Activated CD4-positive, alpha-beta T cell treated with anti-CD3 and anti-CD28 coated beads, Interleukin-2, amount 50 U/mL, for 24 hours (primary cell): ENCODE measurements at regions not wholly inside any gene's neighbourhood (a gene's known extent, or its start where the extent isn't known, plus 50 kb on each side); places are given as distances from the start of the nearest gene placed in this dataset.
"Not testable (repeated sequence)": the region's sequence is repeated elsewhere in the genome, so short reads cannot be mapped to it uniquely, and the experiment has no call there.

Source experiments
- DNase-seq, 2 donors: peaks; one replicate each; pipeline ENCODE4 v3.0.0-alpha.2; 2020; ENCODE audit warnings: low read depth in 1 of 2, low spot score in 1 of 2

- no peak for DNase-seq
Measured at GRCh38 chr6:9851006-9851405, 563.9 kb downstream of the TFAP2A start.

DNA sequence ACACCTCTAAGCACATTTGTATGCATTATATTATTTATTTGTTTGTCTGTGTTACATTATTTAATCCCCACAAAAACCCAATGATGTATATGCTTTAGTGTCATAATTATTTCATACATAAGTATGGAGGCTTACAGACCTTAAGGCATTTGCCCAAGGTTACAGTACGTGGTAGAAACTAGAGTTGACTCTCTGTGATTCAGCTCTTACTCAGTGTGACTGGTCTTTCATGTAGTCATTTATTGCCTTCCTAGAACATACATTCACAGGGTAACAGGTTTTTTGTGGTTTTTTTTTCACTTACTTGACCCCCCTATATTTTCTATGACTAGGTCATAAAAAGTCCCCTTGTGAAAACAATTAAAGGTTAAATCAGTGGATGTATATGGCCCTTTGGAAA is 566.8 kb downstream of the TFAP2A start:
- no peak for DNase-seq

GRCh38 chr6:9841886-9842725 is 572.8 kb downstream of the TFAP2A start:
- no peak for DNase-seq

DNA sequence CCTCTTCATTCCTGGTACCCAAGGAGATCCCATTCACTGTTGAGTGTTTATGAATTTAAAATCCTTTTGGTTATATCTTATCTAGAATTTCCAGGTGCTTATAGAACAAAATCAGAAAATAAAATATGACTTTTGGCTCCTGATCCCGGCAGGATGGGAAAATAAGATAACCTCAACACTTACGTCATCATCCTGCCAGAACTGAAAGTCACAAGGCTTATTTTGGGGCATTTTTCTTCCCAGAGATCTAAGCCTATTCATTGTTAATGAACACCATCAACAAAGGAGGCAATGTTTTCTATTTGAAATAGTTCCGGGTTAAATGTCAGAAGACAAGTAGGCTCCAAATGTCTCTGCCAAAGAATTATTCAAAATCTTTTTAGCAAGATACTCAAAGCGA is 580.6 kb downstream of the TFAP2A start:
- DNase-seq = no peak

- no peak for DNase-seq
Measured at GRCh38 chr6:9831783-9832182, 583.1 kb downstream of the TFAP2A start.

- DNase-seq = no peak
Measured at GRCh38 chr6:9830808-9831207, 584.1 kb downstream of the TFAP2A start.

GRCh38 chr6:9825526-9825925 is 589.3 kb downstream of the TFAP2A start:
- DNase-seq = no peak

GRCh38 chr6:9810727-9811126 is 604.1 kb downstream of the TFAP2A start:
- not testable (repeated sequence) for DNase-seq

DNA sequence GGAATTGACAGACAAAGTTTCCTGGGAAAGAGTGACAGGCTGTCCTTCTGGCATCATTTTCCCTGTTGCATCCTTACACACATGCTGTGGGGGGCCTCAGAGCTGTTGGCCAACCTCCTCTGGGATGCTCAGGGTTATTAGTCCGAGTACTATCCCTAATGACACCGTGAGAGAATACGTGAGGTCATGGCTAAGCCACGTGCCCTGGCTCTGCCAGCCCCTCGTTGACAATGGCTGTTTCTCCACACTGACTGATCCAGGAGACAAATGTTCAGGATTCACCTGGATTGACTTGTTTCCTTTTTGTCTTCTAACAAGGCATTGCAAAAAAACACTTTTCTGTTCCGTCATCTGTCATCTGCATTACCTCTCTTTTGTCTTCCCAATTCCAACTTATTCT is 604.6 kb downstream of the TFAP2A start:
- no peak for DNase-seq

- DNase-seq = no peak
Measured at GRCh38 chr6:9806195-9806594, 608.7 kb downstream of the TFAP2A start.

DNA sequence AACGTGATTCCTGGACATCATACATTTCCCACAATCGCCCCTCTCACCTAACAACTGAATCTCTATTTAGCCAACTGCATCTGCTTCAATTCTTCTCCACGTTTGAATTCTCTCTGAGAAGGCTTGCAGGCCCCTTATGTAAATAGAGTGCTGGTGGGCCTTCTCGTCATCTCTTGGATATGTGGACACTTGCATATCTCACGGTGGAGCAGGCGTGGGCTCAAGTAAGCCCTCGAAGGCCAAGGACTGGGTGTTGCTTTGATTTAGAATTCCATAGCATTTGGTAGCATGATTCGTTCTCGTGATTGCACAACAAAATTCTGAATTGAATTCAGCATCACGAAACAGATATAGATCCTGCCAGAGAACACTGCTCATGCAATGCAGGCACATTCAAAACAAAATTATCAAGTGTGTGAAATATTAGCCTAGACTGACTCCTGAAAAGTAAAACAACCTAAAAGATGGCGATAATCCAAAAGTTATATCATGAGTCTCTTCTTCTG is 613.6 kb downstream of the TFAP2A start:
- no peak for DNase-seq

DNA sequence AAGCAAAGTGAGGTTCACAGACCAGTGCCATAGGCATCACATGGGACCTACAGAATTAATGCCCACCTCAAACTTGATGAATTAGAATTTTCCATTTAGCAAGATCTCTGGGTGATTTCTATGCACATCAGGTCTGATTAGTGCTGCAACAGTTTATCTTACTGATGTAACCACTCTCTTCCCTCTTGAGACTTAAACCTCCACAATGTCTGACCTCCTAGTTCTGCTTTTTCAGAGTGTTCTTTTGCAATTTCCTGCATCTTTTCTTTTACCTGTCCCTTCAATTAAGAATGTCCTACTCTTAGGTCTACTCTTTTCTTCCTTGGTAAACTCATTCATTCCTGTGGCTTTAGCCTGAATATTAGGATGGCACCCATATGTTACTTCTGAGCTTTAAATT is 615.3 kb downstream of the TFAP2A start:
- no peak for DNase-seq

DNA sequence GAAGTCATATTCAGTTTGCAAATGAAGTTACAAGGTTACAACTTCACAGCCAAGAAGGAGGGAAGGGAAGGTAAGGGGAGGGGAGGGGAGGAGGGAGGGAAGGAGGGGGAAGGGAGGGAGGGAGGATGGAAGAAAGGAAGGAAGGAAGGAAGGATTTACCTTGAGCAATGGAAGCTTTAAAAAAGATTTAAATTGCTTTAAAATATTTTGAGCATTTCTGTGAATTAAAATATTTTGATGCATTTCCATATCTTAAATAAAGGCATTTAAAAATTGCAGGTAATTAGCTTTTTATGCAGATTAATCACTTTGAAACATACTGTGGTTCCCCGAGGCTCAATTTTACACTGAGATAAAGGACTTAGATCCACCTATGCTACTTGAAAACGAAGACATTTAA is 618.0 kb downstream of the TFAP2A start:
- DNase-seq = no peak

DNA sequence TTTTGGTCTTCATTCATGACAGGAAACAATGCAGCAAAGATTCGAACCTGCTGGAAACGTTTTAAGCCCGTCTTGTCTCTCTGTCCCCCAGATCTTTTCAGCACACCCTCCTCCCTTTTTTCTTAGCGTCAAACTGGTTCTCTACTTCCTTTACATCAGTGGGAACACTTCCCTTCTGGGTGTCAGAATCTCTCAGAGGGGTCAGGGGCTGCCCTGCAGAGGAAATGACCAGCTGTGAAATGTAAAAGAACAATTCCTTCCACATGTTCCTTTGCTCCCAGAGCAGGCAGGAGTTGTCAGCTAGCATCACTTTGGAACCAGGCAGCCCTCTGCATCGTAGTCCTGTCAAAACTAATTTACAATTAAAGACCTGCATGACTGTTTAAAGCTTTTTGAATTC is 619.0 kb downstream of the TFAP2A start:
- no peak for DNase-seq

- DNase-seq = no peak
Measured at GRCh38 chr6:9789201-9789600, 625.7 kb downstream of the TFAP2A start.

DNA sequence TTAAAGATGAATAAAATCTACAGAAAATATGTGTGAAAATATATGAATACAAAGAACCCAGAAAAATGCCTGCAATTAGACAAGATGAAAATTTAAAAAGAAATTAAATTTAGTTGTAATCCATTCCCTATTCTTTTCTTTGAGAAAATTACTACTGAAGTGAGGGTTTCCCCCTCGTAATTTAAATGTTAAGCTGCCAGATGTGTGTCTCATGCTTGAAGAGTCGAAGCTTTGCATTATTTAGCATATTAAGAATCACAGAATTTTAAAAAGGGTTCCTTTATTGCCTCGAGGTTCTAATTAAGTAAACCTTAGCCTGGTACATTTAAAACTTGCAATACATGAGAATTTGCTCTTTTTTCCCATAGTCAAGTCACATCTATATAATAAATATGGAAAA is 630.1 kb downstream of the TFAP2A start:
- DNase-seq = no peak

GRCh38 chr6:9783567-9783966 is 631.3 kb downstream of the TFAP2A start:
- no peak for DNase-seq

DNA sequence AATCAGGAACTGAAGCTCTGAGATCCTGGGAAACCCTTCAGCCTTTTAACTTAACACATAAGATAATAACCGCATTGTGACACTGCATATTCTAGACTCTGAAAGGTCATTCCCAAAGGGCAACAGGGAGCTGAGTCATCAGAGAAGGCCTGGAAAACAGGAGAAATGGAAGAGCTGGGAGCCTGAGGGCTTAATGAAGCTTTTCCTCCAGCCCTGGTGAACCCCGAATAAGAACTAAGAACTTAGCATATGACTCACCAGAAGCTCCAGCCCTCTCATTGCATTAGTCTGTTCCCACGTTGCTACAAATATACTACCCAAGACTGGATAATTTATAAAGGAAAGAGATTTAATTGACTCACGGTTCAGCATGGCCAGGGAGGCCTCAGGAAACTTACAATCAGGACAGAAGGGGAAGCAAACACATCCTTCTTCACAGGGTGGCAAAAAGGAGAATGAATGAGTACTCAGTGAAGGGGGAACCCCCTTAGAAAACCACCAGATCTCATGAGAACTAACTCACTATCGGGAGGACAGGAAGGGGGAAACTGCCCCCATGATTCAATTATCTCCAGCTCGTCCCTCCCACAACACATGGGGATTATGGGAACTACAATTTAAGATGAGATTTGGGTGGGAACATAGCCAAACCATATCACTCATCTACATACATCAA is 648.5 kb downstream of the TFAP2A start:
- DNase-seq = no peak

- no peak for DNase-seq
Measured at GRCh38 chr6:9761220-9761619, 653.7 kb downstream of the TFAP2A start.

DNA sequence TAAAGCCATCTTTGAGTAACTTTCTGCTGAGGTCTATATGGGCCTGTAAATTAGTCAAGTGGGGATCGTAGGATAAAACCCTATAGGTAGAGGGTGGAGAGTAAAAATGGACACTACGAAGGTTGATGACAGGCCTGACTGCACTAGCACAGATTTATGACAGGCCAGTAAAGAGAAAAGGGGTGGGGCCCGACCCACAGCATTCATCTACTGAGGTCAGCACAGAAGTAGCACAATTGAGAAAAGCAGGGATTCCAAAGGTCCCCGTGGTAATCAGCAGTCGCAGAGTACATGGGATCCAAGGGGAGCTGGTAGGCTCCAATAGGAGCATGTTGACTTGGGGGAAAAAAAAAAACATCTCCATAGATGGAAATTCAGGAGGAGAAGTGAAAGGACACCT is 660.4 kb downstream of the TFAP2A start:
- DNase-seq = no peak

- DNase-seq = no peak
Measured at GRCh38 chr6:9745966-9746365, 668.9 kb downstream of the TFAP2A start.

GRCh38 chr6:9745476-9745875 is 669.4 kb downstream of the TFAP2A start:
- DNase-seq = no peak

- no peak for DNase-seq
Measured at GRCh38 chr6:9744119-9744518, 670.8 kb downstream of the TFAP2A start.
